ENCODE measurements at regions not wholly inside any gene's neighbourhood (a gene's known extent, or its start where the extent isn't known, plus 50 kb on each side); places are given as distances from the start of the nearest gene placed in this dataset.

DNA sequence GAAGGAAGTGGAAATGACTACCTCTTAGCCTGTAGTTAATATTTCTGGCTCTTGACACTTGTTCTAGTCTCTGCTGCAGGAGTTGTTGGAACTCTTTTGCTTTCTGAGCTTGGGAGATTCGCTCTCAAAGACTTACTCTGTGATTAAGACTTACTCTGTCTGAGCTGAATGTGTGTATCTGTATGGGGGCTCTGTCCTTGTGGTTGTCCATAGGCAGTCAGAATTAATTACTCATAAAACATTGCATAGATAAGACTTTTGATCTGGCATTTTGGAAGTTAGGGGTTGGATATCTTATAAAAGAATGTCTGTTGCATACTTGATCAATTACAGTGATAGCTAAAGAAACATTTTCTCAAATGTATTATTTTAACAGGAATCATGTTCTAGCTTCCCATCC is 199.2 kb upstream of the KIAA1217 start:
- no peak for DNase-seq (ENCODE audit: low spot score in 2 of 2)
- Histone ChIP-seq H3K27ac (no peak overlapping the region), H3K36me3 (no peaks in the 10 kb centered on the region), H3K4me3 (no peak overlapping the region), H3K9me3 (no peaks in the 10 kb centered on the region), H3K4me1 (peaks cover 0 to 11% (median 0%) of the 10 kb centered on the region in 4 donors), H3K27me3 (no peaks in the 10 kb centered on the region)
- TF ChIP-seq CTCF (IDR thresholded peaks at IDR 0.05) (no peak), EP300 (IDR thresholded peaks at IDR 0.05) (no peak), POLR2A (IDR thresholded peaks at IDR 0.05) (no peak)
- 79 to 88% methylated on average over 1 of the region's 1 CpG for WGBS, 2 donors

DNA sequence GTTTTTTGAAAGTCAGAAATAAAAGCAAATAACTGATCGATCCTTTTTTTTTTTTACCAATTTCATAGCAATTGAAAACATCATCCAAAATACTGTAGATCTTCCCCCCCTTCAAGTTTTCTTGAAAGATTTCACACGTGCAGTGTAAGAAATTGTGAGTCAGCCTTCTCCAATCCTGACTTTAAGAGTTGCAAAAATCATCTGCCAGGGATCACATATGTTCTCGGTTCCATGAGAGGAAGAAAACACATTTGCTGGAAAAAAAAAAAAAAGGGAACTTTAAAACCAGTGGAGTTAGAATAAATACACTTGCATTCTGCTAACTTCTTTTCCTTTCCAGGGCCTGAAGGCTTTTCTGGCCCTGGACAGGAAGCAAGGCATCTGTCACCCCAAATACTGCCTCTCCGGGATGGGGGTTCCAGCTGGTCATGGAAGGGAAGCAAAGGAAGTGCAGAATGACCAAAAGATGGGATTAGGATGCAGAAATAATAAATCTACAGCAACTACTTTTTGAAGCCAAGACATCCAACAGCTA is 198.4 kb upstream of the KIAA1217 start:
- H3K4me3 ChIP-seq, result no peak overlapping the region
- no peaks in the 10 kb centered on the region for H3K27me3 ChIP-seq
- no peak for DNase-seq (ENCODE audit: low spot score in 2 of 2)
- TF ChIP-seq POLR2A (IDR thresholded peaks at IDR 0.05) (no peak), CTCF (IDR thresholded peaks at IDR 0.05) (no peak), EP300 (IDR thresholded peaks at IDR 0.05) (no peak)
- no peak overlapping the region for H3K27ac ChIP-seq
- H3K36me3 ChIP-seq, result no peaks in the 10 kb centered on the region
- 73 to 75% methylated on average over 4 of the region's 4 CpGs for WGBS, 2 donors
- H3K9me3 ChIP-seq, result no peaks in the 10 kb centered on the region
- peaks cover 0 to 11% (median 0%) of the 10 kb centered on the region in 4 donors for H3K4me1 ChIP-seq

DNA sequence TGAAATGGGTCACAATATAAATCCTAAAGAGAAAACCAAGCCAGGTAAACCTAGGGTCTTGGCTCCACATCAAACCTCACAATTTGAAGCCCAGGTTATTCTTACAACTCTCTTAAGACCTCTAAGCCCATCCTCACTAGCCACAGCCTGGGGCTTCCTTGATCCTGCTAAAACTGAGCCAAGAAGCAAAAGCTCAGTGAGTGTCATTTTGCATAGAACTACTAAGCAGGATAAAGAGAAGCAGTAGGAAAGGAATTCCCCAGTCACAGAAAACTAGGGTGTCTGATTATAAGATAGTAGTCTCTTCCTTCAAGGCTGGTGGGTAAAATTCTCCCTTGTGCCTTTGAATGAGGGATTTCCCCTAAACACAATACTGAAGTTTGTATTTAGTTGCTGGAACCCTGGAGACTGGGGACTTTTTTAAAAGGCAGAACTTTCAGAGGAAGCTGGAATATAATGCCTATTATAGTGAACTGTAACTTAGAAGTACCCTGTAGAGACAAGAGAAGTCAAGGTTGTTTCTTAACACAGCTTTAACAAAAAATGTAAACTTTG is 196.6 kb upstream of the KIAA1217 start:
- peaks cover 0 to 11% (median 0%) of the 10 kb centered on the region in 4 donors for H3K4me1 ChIP-seq
- DNase-seq (ENCODE audit: low spot score in 2 of 2), result no peak
- H3K4me3 ChIP-seq, result no peak overlapping the region
- H3K27me3 ChIP-seq, result no peaks in the 10 kb centered on the region
- H3K36me3 ChIP-seq, result no peaks in the 10 kb centered on the region
- H3K9me3 ChIP-seq, result no peaks in the 10 kb centered on the region
- TF ChIP-seq POLR2A (IDR thresholded peaks at IDR 0.05), result no peak
- no peak for TF ChIP-seq EP300 (IDR thresholded peaks at IDR 0.05)
- no peak for TF ChIP-seq CTCF (IDR thresholded peaks at IDR 0.05)
- no peak overlapping the region for H3K27ac ChIP-seq

- H3K27ac ChIP-seq, result no peak overlapping the region
- WGBS, 2 donors, result 85 to 96% methylated on average over 1 of the region's 1 CpG
These were observed 181.8 kb upstream of the KIAA1217 start for GRCh38 chr10:24027107-24027506.

More at GRCh38 chr10:24027107-24027506, 181.8 kb upstream of the KIAA1217 start:
- no peaks in the 10 kb centered on the region for H3K9me3 ChIP-seq
- DNase-seq (ENCODE audit: low spot score in 2 of 2), result no peak
- H3K36me3 ChIP-seq, result no peaks in the 10 kb centered on the region
- no peak overlapping the region for H3K4me3 ChIP-seq
- TF ChIP-seq CTCF (IDR thresholded peaks at IDR 0.05) (no peak), EP300 (IDR thresholded peaks at IDR 0.05) (no peak), POLR2A (IDR thresholded peaks at IDR 0.05) (no peak)
- no peaks in the 10 kb centered on the region for H3K27me3 ChIP-seq
- H3K4me1 ChIP-seq, result no peaks in the 10 kb centered on the region

All from tibial nerve (tissue), 4 donors.